ENCODE measurements at regions not wholly inside any gene's neighbourhood (a gene's known extent, or its start where the extent isn't known, plus 50 kb on each side); places are given as distances from the start of the nearest gene placed in this dataset.
"Not testable (repeated sequence)": the region's sequence is repeated elsewhere in the genome, so short reads cannot be mapped to it uniquely, and the experiment has no call there.

DNA sequence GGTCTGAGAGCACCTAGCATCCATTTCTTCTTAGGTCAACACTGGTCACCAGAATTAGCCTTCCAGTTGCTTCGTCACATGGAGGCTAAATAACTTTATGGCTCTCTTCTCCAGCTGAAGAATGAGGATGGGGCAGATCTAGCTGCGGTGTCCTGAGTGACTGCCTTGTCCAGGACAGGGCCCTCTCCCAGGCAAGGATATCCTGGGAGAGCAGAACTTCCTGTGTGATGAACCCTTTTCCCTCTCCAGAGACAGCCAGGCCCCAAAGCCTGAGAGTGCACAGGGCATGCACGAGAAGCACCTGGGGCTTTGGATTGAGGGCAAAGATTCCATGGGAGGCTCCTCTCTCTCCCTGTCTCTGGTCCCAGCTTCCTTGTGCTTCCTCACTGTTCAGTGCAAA, 108.2 kb upstream of the MAMLD1 start:
- DNase-seq, result no peak

GRCh38 chrX:150255441-150256296, 107.4 kb upstream of the MAMLD1 start:
- DNase-seq, result no peak

DNA sequence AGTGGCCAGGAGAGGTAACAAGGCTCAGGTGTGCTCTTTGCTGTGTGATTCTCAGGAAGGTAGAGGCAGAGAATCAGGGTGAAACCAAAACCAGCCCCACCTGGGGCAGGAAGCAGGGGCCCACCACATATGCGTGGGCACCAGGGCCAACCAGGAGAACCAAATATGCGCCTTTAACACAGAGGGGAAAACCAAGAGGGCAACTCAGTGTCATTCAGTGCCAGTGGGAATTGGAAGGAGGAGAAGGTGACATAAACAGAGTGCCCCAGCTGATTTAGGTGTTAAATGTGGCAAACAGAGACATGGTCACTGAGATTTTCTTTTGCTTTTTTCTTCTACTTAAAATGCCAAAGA, 106.8 kb upstream of the MAMLD1 start:
- no peak for DNase-seq

DNA sequence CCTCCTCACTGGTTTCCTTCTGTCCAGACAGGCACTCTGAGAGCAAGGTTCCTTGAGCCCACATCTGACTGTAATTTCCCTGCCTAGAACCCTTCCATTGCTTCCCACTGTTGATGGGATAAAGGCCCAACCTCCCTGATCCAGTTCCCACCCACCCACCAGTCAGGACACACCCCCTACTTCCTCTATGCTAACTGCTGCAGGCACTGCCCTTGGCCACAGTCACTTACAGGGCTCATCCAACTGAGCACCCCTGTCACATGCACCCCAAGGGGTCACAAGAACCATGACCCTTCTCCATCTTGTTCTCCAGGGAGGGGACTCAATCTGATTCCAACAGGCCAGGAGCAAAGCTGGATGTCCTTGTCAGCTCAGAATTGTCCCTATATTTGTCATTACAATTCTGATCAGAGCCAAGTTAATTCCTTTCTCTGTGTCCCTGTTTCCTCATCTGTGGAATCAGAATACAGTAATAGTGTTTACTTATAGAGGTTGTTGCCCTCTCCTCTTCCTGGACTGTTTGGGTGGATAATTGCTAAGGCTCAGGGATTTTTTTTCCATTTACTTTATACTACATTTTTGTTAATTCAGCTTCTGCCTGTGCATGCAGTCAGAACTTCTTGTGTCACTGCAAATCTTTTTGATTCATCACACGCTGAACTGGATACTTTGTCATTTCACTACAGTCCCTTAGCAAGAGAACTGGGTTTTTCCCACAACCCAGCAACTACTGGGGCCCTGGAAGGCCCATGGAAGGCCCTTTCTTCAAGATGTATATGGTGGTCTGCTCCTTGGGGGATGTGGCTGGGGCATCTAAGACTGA, 105.6 kb upstream of the MAMLD1 start:
- no peak for DNase-seq

DNA sequence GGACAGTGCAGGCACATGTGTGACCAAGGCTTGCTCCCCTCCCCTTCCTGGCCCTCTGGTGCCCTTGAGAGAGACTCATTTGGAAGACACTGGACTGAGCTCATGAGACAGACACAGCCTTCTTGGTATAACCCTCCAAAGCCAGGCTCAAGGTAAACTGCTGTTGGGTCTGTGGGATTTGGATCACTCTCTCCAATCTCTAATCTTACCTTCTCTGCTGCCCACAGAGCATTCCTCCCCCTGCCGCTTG, 105.0 kb upstream of the MAMLD1 start:
- no peak for DNase-seq

- DNase-seq, result no peak
These were observed 104.4 kb upstream of the MAMLD1 start for GRCh38 chrX:150258463-150259430.

GRCh38 chrX:150262456-150262855, 100.7 kb upstream of the MAMLD1 start:
- no peak for DNase-seq

DNA sequence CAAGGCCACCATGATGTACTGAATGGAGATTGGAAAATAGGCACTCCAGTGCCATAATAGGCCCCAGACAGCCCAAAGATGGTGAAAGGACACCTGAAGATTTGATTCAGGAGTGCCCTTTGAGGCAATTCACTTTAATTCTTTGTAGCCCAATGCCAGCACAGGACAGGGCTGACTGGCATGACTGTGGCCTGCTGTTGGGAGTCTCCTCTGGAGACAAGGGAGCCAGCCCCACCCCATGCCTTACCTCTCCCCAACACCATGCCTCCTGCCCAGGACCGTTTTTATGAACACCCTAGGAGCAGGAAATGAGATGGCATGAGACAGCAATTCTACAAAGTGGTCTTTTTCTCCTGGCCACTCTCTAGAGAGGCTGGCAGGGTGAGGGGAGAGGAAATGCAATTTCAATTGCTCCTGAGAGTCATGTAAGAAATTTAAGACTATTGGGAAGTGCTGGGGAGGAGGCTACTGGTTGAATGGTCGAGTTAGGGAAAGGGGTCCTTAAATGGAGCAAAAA, 94.2 kb upstream of the MAMLD1 start:
- no peak for DNase-seq

- DNase-seq, result no peak
These were observed 93.4 kb upstream of the MAMLD1 start for GRCh38 chrX:150269605-150270254.

DNA sequence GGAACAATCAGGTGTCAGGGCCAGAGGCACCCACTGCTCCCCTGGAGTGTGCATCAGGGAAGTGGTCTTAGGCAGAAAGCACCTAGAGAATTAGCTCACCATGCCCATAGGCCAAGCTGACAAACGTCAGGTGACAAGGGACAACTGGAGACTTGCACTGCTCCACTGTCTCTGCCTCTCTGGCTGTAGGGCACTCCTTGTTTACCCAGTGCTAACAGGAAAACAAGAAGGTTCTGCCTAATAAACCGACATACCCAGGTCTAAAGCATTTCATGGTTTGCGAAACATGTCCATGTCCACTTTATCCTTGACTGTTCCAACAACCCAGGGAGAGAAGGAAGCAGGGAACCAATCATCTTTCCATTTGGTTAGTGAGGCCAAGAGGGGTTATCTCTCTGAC, 92.5 kb upstream of the MAMLD1 start:
- no peak for DNase-seq

GRCh38 chrX:150273575-150274294, 89.4 kb upstream of the MAMLD1 start:
- DNase-seq, result not testable (repeated sequence)

- no peak for DNase-seq
These were observed 80.2 kb upstream of the MAMLD1 start for GRCh38 chrX:150282953-150283352.

- DNase-seq, result no peak
These were observed 72.1 kb upstream of the MAMLD1 start for GRCh38 chrX:150291014-150291413.

- DNase-seq, result no peak
These were observed 69.7 kb upstream of the MAMLD1 start for GRCh38 chrX:150293311-150294013.

- no peak for DNase-seq
These were observed 64.1 kb upstream of the MAMLD1 start for GRCh38 chrX:150298841-150299551.

- DNase-seq, result no peak
These were observed 63.5 kb upstream of the MAMLD1 start for GRCh38 chrX:150299579-150299978.

DNA sequence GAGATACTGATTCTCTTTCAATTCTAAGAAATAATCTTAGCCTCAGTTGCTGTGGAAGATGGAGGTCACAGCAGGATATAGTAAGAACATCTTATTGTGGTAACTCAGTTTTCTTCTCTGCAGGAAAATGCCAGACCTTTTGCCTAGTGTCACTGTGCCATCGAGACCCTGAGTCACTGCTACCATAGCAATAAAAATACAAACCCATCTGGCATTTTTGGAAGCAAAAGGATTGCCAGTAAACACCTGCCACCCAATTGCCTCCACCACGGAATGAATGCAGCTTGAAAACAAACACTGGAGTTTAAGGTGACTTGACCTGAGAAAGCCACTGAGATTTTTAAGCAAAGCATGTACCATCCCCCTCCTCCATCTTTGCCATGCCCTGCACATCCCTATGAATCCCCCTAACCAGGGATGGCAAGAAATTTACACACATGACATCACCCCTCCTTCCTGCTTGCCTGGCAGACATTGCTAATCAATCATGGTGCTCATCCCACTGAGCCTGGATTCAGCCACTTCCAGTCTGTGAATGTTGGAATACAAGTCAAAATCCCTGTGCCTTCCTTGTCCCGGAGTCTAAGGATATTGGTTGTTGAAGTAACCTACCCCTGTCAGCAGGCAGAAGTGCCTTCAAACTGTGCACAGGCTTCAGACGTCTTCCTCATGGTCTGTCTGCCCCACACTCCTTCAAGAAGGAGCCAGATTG, 59.6 kb upstream of the MAMLD1 start:
- DNase-seq, result peak; percentile 11

- no peak for DNase-seq
These were observed 57.1 kb upstream of the MAMLD1 start for GRCh38 chrX:150306002-150306401.

- no peak for DNase-seq
These were observed 55.1 kb upstream of the MAMLD1 start for GRCh38 chrX:150308041-150308440.

Measured in NCI-H1694 (cell line).